ENCODE measurements at regions not wholly inside any gene's neighbourhood (a gene's known extent, or its start where the extent isn't known, plus 50 kb on each side); places are given as distances from the start of the nearest gene placed in this dataset.

DNA sequence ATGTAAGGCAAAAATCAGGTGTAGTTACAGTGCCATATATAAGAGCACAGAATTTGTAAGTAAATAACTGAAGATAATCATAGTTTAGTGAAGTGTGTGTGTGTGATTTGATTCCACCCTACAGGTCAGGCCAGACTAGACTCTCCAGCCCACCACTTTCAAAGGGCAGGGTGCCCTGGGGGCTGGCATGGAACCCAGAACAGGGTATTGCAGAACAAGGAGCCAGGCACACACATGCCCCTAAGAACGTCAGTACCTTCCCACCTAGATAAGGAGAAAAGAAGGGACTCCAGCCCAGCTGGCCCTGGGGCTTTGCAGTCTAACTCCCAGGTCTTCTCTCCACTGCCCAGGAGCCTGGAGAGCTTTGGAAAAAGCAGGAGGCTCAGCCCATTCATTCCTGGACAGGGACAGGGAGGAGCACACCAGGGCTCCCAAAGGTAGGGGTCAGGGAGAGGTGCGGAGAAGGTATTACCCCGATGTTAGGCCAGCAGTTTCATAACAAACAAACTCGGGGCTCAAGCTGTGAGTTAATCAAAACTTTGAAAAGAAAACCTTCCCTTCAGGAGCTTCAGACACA is 149.7 kb upstream of the VANGL1 start:
- DNase-seq (ENCODE audit: low read depth in 2 of 2) = no peak

DNA sequence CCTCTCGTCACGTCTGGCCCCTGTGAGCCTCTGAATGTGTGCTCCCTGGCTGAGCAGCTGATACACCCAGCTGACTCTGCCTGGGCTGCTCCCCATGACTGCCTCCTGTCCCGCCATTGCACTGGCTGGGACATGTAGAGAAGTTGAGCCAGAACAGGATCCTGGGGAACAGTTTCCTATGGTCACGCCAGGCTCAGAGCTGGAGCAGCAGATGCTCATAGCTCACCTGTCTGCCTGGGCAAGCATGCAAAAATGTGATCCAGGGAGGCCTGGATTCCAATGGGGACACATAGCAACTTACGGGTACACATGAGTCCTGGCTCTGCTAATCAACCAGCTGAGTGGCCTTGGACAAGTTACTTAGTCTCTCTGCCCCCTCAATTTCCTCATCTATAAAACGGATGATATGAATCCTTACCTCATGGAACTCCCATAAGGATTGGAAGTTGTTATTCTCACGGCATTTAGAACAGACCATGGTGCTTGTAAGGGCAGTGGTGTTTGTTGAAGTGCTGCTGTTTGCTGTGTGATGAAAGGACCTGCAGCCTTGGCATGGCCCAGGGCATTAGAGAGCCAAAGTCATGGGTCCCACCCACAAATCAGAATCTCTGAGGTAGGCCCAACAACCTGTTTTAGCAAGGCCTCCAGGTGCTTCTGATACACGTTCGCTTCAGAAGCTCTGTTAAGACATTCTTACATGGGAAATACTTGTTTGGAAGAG is 150.3 kb upstream of the VANGL1 start:
- DNase-seq (ENCODE audit: low read depth in 2 of 2) = no peak

DNA sequence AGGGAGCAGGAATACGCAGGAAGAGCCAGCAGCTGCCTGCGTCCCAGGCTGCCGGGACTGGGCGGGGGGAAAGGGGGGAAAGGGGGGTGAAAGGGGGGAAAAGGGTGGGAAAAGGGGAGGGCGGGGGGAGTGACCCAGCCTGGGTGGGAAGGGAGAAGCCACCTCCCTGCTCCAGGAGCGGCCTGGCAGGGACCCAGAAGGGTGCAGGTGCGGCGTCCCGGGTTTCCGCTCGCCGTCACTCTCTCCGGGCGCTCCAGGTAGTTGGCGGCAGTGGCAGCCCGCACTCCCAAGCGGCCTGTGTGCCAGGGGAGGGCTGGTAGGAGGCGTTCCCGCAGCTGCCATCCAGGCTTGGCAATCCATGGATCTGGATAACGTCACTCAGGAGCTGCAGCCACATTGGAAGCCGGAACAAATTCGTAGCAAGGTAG is 141.0 kb upstream of the NGF start:
- DNase-seq (ENCODE audit: low read depth in 2 of 2) = no peak

DNA sequence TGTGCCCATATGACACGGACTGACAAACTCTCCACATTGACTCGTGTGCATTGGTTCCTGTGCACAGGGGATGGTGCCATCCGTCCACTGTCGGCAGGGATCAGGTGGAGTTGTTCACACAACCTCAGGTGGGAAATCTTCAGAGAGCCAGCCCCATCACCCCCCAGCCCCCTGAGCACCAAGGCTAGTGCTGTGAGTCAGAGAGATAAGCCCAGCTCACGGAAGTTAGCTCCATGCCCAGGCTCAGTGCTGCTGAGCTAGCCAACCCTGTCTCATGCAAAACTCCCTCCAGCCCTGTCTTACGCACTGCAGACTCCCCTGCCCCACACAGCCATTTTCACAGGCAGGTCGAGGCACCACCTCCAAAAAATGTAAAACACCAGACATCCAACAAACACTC is 139.0 kb upstream of the NGF start:
- no peak for DNase-seq (ENCODE audit: low read depth in 2 of 2)

DNA sequence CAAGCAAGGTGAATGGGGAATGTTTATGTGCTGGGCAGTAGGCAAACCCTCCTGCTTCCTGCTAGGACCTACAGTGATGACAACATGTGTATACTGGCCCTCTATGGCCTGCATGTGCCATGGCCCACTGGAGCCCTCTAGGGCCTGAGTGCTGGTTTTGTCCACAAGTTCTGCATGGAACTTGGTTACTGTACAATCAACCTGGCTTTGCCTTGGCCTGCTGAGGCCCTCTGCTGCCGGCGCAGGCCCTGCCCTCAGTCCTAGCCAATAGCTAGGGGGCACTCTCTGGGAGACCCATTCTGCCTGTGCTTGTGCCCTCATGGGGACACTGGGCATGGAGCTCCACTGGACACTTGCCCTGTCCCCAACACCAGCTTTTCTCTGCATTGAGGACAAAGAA is 138.6 kb upstream of the NGF start:
- DNase-seq (ENCODE audit: low read depth in 2 of 2) = no peak

DNA sequence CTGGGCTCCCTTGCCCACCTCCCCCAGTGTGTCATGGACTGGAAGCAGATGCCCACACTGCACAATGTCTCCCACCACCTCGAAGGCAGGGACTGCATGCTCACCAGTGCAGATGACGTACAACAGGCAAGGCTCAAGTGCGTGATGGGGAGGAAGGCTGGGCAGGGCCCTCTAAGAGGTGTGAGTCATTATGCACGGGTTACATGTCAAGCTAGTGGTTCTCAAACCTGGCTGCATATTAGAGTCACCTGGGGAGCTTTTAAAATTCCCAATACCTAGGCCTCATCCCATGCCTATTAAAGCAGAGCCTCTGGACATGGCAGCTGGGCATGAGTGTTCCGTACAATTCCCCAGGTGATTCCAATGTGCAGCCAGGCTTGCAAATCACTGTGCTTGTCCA is 137.9 kb upstream of the NGF start:
- no peak for DNase-seq (ENCODE audit: low read depth in 2 of 2)

DNA sequence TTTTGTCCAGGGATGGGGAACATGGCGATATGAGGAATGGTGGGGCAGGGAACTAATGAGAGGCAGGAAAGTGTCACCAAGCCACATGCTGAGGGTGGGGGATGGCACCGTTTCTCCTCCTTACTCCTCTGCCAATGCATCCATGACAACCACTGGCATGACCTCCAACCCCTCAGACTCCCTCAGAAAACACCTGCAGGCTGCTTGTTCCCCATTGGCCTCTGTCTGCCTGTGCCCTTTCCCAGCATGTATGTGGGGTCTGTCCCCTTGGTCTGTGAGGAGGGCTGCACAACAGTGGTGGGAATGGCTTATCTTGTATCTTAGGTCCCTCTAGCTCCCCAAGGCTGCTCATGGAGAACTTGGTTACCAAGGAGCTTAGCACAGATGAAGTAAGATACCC is 137.2 kb upstream of the NGF start:
- no peak for DNase-seq (ENCODE audit: low read depth in 2 of 2)

DNA sequence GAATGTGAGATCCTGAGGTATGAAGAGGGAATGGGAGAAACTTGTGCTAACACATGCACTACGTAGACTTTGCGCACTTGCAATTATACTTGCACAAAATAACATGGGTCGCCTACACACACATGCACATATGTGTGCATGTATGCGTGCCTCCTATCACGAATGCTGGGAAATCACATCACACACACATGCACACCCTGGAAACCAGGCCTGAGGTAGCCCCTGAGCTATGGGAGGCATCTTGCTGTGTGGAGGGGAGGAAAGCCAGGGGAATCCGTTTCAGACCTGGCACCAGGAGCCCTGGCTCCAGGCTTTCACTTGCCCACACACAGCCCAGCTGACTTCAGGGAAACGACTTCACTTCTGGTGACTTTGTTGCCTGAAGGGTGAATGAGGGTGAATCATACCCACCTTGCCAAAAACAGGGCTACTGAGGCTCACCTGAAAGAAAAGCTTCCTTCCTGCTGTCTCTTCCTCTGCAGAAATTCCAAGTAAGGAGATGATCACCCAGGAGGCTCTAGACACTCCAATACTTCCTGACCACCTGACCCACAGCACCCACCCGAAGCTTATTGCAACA is 136.0 kb upstream of the NGF start:
- DNase-seq (ENCODE audit: low read depth in 2 of 2) = no peak

DNA sequence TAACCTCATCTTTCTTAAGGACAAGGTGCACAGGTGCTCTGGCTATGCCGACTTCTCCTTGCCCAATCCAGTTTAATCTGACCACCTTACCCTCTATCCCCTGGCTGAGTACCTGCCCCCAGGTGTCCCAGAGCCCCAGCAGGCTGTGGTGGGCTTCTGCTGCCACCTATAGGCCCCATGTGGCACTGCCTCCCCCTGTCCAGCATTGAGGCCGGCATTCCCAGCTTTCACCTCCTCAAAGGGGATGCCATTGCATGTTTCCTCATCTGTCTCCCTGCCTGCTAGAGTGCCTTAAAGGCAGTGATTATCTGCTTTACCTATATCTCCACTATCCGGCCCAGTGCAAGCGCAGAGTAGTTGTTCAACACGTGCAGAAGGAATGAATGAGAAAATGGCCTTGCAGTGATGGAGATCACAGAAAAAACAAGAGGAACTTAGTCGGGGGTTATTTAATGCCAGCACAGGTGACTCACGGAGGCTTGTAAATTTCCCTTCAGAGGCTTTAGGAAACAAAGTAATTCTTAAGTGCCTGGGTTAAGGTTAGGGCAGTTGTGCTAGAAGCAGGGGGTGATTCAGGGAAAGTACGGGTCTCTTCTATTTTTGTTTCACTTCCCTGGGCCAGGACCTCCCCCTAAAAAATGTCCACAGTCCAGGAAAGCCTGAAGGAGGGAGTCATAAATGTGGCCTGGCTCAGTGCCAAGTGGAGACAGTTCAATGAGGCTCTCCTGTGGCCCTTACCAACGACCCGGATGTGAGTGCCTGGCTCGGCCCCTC is 131.8 kb upstream of the NGF start:
- no peak for DNase-seq (ENCODE audit: low read depth in 2 of 2)

DNA sequence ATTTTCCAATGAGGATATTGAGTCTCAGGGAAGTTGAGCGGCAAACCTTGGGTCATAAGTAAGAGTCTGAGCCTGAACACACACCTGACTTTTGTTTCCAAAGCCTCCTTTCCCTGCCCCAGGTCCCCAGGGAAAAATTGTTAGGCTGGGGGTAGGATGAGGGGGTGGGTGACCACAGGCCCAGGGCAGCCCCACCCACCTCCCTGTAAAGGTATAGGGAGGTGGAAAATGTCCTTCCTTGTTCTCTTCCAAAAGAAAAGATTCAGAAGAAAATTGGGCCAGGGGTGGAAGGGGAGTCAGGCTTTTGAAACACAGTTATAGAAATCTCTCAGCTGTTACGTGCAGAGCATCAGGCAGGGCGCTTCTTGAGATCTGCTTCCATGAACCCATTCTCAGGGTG is 129.7 kb upstream of the NGF start:
- no peak for DNase-seq (ENCODE audit: low read depth in 2 of 2)

DNA sequence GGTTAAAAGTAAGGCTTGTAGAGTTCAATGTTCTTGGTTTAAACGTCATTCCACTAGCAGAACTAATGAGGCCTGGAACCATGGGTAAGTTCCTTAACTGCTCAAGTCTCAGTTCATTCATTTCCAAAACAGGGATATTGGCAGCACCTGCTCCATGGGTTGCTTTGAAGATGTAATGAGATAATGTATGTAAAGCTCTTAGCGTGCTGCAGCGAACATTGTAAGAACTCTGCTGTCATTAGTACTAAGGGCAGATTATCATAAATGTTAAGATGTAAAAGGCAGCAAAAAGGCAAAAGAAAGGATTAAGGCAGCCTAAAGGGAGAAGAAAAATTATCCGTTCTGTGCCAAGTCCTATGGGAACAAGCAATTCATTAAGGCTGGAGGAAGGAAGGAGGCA is 129.1 kb upstream of the NGF start:
- DNase-seq (ENCODE audit: low read depth in 2 of 2) = no peak

DNA sequence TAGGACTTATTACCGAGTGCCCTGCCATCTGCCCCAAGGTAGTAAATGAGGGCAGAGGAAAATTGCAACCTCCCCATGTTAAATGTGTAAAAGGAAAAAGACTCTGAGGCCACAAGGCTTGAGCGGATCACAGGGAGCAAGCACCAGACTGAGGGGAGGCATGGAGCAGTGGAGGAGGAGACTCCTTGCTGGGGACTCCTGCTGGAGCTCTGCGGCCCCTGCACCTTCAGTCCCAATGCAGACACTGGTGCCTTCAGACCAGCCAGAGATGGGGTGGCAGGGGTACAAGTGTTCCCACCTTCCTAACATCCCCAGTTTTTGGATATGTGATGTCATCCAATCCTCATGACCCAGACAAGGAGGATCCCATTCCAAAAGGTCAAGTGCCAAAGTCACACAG is 128.4 kb upstream of the NGF start:
- DNase-seq (ENCODE audit: low read depth in 2 of 2) = no peak

DNA sequence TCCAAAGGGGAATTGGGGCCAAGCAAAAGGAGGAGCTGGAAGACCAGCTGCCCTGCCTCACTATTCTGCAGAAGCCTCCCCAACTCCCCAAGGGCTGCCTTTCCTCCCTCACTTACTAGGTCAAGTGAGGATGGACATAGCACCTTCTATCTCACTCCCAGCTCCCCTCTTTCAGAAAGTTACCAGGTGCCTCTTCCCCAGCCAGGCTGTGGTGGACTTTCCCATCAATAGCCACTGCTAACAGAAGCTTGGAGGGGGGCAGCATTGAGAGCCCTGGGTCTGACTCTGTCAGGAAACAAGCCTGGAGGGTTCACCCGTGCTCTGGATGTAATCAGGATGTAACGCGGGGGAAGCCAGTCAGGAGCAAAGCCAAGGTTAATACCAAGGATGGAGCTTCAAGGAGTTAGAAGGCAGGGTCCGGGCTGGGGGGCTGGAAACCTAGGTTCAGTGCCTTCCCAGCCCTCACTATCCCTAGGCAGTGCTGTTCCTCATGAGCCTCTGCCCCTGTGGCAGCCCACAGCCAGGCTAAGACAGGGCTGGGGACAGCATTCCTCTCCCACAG is 127.8 kb upstream of the NGF start:
- no peak for DNase-seq (ENCODE audit: low read depth in 2 of 2)

DNA sequence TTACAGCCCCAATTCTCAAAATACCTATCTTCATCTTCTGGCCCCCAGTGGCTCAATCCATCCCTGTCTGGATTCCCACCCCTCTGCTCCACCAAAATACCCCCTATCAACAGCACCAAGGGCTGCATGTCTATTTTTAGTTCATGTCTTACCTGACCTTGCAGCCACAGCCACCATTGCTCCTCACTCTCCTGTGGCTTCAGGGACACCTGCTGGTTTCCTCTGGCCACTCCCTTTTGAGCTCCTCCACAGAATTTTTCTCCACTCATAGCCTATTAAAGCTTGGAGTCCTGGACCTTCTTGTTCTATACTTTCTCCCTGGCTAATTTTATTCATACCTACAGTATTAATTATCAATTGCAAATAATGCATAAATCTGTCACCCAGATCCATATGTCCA is 125.3 kb upstream of the NGF start:
- no peak for DNase-seq (ENCODE audit: low read depth in 2 of 2)

DNA sequence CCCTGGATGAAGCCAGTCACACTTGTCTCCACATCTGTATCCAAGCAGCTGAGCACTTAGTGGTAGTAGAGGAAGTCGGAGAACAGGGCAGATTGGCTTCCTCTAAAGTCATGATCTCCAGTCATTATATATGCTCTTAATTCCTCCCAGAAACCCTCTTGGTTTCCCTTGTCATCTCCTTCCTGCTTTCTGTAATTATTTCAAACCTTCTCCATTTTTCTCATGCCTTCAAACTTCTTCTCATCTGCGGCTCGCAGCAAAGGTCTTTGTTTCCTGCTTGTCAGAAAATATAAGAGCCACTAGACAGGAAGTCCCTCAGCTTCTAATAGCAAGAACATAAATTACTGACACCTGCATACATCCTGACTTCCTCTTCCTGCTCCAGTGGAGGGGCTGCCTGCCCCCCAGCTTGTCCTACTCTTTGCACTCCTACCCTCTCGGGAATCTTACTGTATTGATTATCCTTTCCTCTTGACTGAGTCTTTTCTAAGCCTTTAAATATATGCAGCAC is 124.6 kb upstream of the NGF start:
- DNase-seq (ENCODE audit: low read depth in 2 of 2) = no peak

DNA sequence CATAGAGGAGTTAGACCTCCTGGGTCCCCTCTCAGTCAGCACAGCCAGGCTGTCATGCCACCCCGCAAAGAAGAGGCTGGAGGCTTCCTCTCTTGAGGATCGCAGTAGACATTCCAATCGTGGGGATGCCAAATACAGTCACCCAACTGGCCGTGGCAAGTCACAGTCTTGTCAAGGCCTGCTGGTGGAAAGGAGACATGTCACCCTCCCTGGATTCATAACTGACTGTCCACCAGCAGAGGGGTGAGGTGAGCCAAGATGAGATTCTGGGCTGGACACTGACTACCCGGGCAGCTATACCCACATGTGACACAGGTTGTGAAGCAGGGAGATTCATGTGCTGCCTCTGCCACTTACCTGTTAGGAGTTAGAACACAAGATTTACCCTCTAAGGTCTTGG is 123.5 kb upstream of the NGF start:
- DNase-seq (ENCODE audit: low read depth in 2 of 2) = no peak

DNA sequence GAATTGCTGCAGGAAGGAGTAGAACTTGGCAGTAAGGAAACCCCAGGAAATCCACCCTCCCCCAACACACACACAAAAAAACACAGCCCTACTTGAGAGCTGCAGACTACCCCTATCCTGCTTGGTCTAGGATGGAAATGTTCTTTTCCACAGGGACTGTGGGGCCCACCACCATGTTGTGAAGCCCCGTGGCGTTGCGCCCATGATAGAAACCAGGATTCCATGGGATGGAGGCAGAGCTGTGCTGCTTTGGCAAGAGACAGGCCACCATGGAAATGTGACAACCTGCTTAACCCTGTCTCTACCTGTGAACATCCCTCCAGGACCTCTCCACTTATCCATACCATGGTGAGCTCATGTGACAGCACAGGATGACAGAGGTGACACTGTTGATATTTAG is 121.1 kb upstream of the NGF start:
- no peak for DNase-seq (ENCODE audit: low read depth in 2 of 2)

DNA sequence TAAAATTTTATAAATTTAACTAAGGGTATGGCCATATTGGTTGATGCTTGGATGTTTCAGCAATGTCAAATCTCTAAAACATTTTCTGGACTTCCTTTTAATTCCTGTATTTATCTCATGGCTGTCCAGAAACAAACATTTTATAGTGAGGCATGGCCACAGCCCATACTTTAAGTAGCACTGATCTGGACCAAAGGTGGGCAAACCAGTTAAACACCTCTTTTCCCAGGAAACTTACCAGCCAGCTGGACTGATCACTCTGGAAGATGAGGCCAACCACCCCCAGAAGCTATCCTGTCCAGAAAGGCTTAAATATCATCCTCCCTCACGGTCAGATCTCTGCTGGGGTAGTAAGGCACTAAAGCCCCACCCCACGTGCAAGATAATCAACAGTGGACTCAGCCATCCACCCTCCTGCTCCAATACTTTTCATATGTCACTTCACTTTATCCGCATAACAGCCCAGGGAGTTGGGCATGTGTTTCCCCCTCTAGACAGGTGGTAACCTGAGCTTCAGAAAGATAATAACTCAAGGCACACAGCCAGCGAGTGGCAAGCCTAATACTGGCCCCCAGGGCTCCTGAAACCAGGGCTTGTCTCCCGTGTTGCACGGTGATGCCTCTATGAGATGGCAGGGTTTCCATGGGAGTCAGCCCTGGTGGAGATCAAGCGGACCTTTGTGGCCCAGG is 120.5 kb upstream of the NGF start:
- no peak for DNase-seq (ENCODE audit: low read depth in 2 of 2)

DNA sequence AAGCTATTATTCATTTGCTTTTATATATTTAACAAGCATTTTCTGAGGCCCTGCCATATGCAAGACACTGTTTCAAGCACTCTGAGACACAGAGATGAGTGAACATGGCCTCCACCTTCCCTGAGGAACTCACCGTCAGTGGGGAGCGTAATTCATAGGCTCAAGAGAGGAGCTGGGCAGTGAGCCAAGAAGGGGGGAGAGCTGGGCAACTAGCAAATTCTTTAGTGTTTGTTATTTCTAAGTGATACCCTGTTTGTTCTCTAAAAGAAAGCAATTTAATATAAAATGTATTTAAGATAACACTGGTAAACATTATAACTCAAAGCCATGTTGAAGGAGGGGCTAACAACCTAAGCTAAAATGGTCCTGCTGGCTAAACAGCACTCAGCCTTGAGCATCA is 119.2 kb upstream of the NGF start:
- no peak for DNase-seq (ENCODE audit: low read depth in 2 of 2)

DNA sequence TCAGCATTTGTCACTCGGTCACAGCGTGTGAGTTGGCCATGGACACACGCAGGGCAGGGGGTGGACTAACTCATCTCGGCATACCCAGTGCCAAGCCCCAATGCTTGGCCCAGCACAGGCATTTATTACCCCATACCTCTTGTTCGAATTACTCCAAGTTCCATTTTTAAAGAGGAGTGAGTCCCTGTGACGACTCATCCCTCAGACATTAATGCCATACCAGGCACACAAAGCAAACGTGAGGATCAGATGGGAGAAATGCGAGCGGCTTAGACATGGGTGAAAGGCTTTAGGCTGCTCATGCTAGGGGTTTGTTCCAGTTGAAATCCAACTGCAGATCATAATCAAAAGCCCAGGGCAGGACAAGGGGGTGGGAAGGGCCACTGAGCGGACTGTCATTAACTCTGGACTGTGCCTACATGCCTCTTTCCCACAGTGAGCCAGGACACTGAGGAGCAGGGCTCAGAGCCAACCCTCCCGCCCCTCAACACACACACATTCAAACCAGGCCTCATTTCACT is 118.5 kb upstream of the NGF start:
- no peak for DNase-seq (ENCODE audit: low read depth in 2 of 2)

DNA sequence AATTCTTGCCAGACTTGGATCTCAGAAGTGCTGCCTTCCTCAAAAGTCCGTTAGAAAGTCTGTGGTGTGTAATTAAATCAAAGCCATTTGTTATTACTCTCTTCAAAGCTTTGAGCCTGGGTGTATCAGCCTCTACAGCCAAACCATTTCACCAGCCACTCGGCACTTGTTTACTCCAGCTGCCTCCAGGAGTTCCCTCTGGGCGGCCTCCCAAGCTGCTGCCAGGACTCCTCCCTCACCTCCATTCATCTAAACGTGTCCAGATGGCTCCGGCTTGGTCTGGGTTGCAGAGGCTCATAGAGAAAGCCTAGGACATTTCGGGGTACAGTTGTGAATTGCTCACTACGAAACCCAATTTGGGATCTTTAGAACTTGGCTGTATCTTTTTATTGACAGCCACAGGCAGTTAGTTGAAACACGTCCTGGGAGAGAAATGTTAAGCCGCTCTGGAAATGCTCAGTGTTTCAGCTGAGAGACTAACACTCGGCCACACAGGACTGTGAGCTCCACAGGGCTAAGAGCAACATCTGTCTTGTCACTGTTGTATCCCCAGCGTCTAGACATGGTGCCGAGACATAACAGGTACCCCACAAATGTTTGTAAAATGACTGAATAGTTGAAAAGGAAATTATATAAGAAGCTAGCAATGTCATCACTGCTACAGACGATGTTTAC is 116.9 kb upstream of the NGF start:
- no peak for DNase-seq (ENCODE audit: low read depth in 2 of 2)
